Kidney (tissue), 13 donors: ENCODE measurements at regions not wholly inside any gene's neighbourhood (a gene's known extent, or its start where the extent isn't known, plus 50 kb on each side); places are given as distances from the start of the nearest gene placed in this dataset.

Source experiments
- DNase-seq, 5 donors: peaks; one replicate each; pipeline ENCODE4 v3.0.0-alpha.2; 2013 to 2020
- FAIRE-seq: peaks from 2 replicates; lab custom pipeline; 2012; peaks lifted over from hg19 to GRCh38; lab: Jason Lieb, UNC
- H3K27ac ChIP-seq, 2 donors: one replicate each; pipeline ENCODE4 v1.7.0; 2013; ENCODE audit warnings: low read depth in 2 of 2, low read length in 2 of 2, inconsistent platforms in 1 of 2
- H3K27me3 ChIP-seq: one replicate; pipeline ENCODE4 v1.7.1; 2013; ENCODE audit warnings: low read length, inconsistent platforms; ENCODE audit not compliant: control insufficient read depth, insufficient read depth
- H3K36me3 ChIP-seq, 3 donors: one replicate each; pipeline versions ENCODE4 v1.7.0 to v1.7.1; 2013; ENCODE audit warnings: low read length in 3 of 3, control low read depth in 1 of 3, inconsistent platforms in 1 of 3; ENCODE audit not compliant: insufficient read depth in 3 of 3, control insufficient read depth in 2 of 3
- H3K4me1 ChIP-seq, 3 donors: one replicate each; pipeline versions ENCODE4 v1.7.0 to v1.7.1; 2013; ENCODE audit warnings: low read length in 3 of 3, inconsistent platforms in 1 of 3, low read depth in 1 of 3; ENCODE audit not compliant: control insufficient read depth in 2 of 3, insufficient read depth in 2 of 3
- H3K4me3 ChIP-seq, 3 donors: one replicate each; pipeline versions ENCODE4 v1.7.0 to v1.8.1; 2013; ENCODE audit warnings: low read length in 3 of 3, control low read depth in 1 of 3, inconsistent platforms in 1 of 3
- H3K9ac ChIP-seq, 3 donors: one replicate each; pipeline versions ENCODE4 v1.7.0 to v1.7.1; 2013; ENCODE audit warnings: low read length in 3 of 3, control low read depth in 1 of 3, inconsistent platforms in 1 of 3
- H3K9me3 ChIP-seq, 3 donors: one replicate each; pipeline versions ENCODE4 v1.7.0 to v1.7.1; 2013; ENCODE audit warnings: low read length in 3 of 3, control low read depth in 1 of 3, inconsistent platforms in 1 of 3; ENCODE audit not compliant: control insufficient read depth in 2 of 3, insufficient read depth in 1 of 3
- intact Hi-C: fragments of 100-400 bp; cut with DNase I; formaldehyde crosslinking; loops from one replicate; pipeline ENCODE4 v1.11.1; 2022
- TF ChIP-seq, protein P1 (sequence below): IDR thresholded peaks from 3 replicates; pipeline ENCODE4 v1.5.1; 2012; ENCODE audit warnings: mild to moderate bottlenecking, moderate library complexity, borderline replicate concordance; ENCODE audit not compliant: insufficient read depth; ENCODE audit errors: extremely low read depth
- donor health status: control.
- donor health status: control.
- donor health status: control.
- donor health status: control.
- donor health status: control.
- donor health status: DM: yes; HTN: yes; CAD: no.
- donor health status: Normal renal cell carcinoma (clear cell type).

DNA sequence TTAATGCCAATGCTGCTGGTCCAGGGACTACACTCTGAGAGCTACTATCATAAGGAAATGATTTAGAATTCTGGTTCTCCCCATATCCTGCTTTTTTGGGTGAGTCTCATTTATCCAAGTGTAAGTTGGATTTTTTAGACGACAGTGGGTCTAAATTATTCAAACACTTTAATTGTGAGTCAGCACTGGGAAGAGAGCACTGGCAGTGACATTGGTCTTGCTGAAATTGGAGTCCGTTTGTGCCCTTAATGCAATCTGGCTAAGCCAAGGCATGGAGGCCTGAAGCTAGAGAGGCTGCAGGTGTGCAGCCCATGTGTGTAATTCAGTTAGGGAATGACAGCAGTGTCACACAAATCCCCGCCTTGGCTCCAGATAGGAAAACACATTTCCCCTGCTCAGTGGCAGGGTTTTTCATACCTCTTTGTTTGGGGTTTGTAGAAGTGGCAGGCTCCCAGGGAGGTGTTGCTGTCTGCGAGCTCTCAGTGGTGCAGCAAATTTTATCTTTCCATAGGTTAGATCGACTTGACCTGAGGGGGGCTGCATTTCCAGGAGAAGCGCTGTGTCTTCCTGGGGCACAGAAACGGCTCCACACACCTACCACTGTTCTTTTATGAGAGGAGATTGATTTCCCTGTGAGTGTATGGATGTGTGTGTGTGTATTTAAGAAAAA is 197.7 kb downstream of the CD47 start:
- H3K27ac ChIP-seq: no peak overlapping the region
- FAIRE-seq: no peak
- H3K9me3 ChIP-seq: peaks cover 0 to 3% (median 2%) of the 10 kb centered on the region in 3 donors
- no peaks in the 10 kb centered on the region for H3K27me3 ChIP-seq
- intact Hi-C loops: no loop called here
- DNase-seq: no peak
- no peaks in the 10 kb centered on the region for H3K36me3 ChIP-seq
- no peak overlapping the region for H3K9ac ChIP-seq
- H3K4me1 ChIP-seq: no peaks in the 10 kb centered on the region
- no peak overlapping the region for H3K4me3 ChIP-seq
- TF ChIP-seq, protein P1, sequence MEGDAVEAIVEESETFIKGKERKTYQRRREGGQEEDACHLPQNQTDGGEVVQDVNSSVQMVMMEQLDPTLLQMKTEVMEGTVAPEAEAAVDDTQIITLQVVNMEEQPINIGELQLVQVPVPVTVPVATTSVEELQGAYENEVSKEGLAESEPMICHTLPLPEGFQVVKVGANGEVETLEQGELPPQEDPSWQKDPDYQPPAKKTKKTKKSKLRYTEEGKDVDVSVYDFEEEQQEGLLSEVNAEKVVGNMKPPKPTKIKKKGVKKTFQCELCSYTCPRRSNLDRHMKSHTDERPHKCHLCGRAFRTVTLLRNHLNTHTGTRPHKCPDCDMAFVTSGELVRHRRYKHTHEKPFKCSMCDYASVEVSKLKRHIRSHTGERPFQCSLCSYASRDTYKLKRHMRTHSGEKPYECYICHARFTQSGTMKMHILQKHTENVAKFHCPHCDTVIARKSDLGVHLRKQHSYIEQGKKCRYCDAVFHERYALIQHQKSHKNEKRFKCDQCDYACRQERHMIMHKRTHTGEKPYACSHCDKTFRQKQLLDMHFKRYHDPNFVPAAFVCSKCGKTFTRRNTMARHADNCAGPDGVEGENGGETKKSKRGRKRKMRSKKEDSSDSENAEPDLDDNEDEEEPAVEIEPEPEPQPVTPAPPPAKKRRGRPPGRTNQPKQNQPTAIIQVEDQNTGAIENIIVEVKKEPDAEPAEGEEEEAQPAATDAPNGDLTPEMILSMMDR: no peak

DNA sequence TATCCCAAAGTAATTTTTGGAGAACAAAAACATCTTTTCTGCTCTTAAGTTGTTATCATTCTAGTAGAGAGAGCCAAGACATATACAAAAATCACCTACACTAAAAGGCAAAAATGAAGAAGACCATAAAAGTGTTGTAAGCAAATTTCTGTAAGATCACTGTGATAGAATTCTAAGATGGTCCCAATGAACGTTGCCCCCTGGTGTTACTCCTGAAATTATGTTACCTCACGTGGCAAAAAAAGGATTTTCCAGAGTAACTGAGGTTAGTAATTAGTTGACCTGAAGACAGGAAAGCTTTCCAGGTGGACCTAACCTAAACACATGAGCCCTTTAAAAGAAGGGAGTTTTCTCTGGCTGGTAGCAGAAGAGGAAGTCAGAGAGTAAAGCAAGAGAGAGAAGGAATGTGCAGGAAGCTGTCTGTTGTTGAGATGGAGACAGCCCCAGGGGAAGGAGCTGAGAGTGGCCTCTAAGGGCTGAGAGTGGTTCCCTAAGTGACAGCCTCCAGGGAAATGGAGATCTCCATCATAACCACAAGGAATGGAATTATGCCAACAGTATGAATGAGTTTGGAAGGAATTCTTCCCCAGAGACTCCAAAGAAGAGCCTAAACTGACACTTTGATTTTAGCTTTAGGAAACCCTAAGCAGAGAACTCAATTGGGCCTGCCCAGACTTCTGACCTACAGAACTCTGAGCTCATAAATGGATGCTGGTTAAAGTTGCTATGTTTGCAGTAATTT is 205.9 kb downstream of the CD47 start:
- TF ChIP-seq, protein P1: no peak
- intact Hi-C loops: no loop called here

DNA sequence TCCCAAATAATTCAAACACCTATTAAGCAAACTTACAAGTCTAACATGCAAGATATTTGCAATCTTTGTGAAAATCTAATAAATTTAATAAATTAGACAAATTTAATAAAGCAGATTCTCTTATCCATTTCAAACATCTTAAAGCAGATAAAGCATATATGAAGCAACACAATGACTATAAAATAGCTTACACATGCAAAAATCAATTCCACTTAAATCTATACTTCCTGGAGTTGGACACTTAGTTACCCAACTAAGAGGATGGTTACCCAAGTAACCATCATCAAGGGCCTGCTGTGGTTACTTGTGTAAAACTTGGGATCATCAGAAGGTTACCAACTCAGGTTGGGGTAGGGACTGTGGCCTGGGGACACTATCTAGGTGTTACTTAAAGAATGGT is 206.8 kb downstream of the CD47 start:
- no peak for DNase-seq
- no peaks in the 10 kb centered on the region for H3K36me3 ChIP-seq
- H3K9me3 ChIP-seq: no peaks in the 10 kb centered on the region
- H3K27ac ChIP-seq: no peak overlapping the region
- intact Hi-C loops: no loop called here
- no peak overlapping the region for H3K9ac ChIP-seq
- no peak overlapping the region for H3K4me3 ChIP-seq
- TF ChIP-seq, protein P1: no peak
- no peak for FAIRE-seq
- H3K4me1 ChIP-seq: no peaks in the 10 kb centered on the region
- no peaks in the 10 kb centered on the region for H3K27me3 ChIP-seq

More for the DNA sequence above, 205.9 kb downstream of the CD47 start:
- Histone ChIP-seq H3K36me3 (no peaks in the 10 kb centered on the region), H3K4me1 (no peaks in the 10 kb centered on the region), H3K27ac (no peak overlapping the region), H3K9me3 (peaks cover 0 to 3% (median 2%) of the 10 kb centered on the region in 3 donors), H3K27me3 (no peaks in the 10 kb centered on the region), H3K9ac (no peak overlapping the region), H3K4me3 (no peak overlapping the region)
- no peak for DNase-seq
- FAIRE-seq: no peak
